ENCODE measurements at regions not wholly inside any gene's neighbourhood (a gene's known extent, or its start where the extent isn't known, plus 50 kb on each side); places are given as distances from the start of the nearest gene placed in this dataset.

DNA sequence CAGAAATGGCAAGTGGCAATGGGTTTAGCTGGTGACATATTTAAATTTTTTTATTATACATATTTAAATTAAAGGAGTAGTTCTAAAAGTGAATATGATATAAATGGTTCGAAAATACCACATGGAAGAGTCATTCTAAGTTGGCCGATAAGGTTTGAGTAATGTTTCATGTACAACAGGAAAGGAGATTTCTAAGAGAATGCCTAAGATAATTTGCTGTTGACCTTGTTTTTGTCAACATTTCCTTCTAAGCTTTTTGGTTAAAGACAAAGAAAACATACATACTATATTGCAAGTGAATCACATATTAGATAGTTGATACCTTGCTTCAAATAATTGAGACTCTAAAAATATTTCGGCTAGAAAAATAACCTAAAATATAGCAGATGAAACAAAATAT lies 526.6 kb upstream of the SLIT2 start:
- no peak for DNase-seq
- TF ChIP-seq, protein P1, sequence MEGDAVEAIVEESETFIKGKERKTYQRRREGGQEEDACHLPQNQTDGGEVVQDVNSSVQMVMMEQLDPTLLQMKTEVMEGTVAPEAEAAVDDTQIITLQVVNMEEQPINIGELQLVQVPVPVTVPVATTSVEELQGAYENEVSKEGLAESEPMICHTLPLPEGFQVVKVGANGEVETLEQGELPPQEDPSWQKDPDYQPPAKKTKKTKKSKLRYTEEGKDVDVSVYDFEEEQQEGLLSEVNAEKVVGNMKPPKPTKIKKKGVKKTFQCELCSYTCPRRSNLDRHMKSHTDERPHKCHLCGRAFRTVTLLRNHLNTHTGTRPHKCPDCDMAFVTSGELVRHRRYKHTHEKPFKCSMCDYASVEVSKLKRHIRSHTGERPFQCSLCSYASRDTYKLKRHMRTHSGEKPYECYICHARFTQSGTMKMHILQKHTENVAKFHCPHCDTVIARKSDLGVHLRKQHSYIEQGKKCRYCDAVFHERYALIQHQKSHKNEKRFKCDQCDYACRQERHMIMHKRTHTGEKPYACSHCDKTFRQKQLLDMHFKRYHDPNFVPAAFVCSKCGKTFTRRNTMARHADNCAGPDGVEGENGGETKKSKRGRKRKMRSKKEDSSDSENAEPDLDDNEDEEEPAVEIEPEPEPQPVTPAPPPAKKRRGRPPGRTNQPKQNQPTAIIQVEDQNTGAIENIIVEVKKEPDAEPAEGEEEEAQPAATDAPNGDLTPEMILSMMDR (IDR thresholded peaks at IDR 0.05): no peak
- Mint-ChIP-seq H3K4me3 (no peak overlapping the region), H3K27ac (no peak overlapping the region), H3K27me3 (ENCODE audit: insufficient read depth) (no peaks in the 10 kb centered on the region), H3K9me3 (no peaks in the 10 kb centered on the region), H3K4me1 (ENCODE audit: low read depth) (peaks cover 13% of the 10 kb centered on the region), H3K36me3 (ENCODE audit: low read depth) (no peaks in the 10 kb centered on the region)

DNA sequence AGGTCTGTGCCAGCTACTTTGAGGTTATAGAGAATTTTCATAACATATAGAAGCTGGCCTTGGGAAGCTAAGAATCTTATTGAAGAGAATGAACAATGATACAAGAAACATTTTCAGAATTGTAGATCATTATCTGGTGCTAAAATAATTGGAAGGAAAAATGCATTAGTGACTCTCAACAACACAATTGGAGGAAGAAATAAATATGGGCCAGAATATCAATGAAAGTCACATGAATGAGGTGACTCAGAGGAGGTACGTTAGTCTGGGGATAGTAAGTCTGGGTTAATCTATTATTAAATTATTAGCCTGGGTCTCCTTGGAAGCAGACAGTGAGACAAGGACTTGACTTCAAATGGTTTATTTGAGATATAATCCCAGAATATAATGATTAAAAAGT lies 529.3 kb upstream of the SLIT2 start:
- no peaks in the 10 kb centered on the region for H3K36me3 Mint-ChIP-seq (ENCODE audit: low read depth)
- no peaks in the 10 kb centered on the region for H3K9me3 Mint-ChIP-seq
- peaks cover 5% of the 10 kb centered on the region; the same call in 1 of the 2 replicates for H3K4me1 Mint-ChIP-seq (ENCODE audit: low read depth)
- H3K27ac Mint-ChIP-seq: no peak overlapping the region
- TF ChIP-seq, protein P1 (IDR thresholded peaks at IDR 0.05): no peak
- H3K4me3 Mint-ChIP-seq: no peak overlapping the region
- H3K27me3 Mint-ChIP-seq (ENCODE audit: insufficient read depth): no peaks in the 10 kb centered on the region
- DNase-seq: no peak

DNA sequence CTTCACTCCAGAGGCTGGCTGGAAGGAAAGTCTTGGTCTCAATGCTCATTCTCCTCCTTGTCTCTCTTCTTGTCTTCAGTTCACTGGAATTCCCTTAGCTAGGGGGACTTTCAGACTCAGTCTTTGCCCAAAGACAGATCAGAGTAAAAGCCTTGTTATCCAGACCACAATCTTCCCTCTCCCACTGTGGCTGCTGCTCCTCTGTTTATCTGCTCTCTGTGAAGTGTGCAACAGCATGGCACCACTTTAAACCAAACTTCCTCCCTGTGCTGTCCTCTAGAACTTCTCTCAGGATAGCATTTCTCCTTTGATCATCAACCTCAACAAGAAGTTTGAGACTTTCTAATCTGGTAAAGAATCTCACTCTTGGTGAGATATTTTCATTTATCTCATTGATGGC lies 530.1 kb upstream of the SLIT2 start:
- no peak overlapping the region for H3K27ac Mint-ChIP-seq
- H3K9me3 Mint-ChIP-seq: no peaks in the 10 kb centered on the region
- DNase-seq: no peak
- peaks cover 5% of the 10 kb centered on the region; the same call in 1 of the 2 replicates for H3K4me1 Mint-ChIP-seq (ENCODE audit: low read depth)
- TF ChIP-seq, protein P1 (IDR thresholded peaks at IDR 0.05): no peak
- no peak overlapping the region for H3K4me3 Mint-ChIP-seq
- no peaks in the 10 kb centered on the region for H3K27me3 Mint-ChIP-seq (ENCODE audit: insufficient read depth)
- H3K36me3 Mint-ChIP-seq (ENCODE audit: low read depth): no peaks in the 10 kb centered on the region

DNA sequence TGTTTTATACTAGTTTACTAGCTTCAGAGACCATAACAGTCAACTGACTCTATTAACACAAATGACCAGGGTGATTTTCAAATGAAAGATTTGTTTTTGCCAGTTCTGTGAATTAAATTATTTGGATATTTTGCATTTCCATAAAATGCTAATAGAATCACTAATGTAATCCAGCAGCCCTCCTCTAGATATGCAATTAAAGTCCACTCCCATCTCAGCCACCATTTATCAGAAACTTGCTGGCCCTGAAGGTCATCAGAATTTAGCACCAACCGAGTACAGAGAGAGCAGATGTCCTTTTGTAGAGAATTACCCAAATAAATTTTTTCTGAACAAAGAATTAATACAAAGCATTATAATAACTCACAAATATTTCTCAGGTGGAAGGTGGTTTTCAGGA lies 531.1 kb upstream of the SLIT2 start:
- DNase-seq: no peak
- H3K27me3 Mint-ChIP-seq (ENCODE audit: insufficient read depth): no peaks in the 10 kb centered on the region
- H3K9me3 Mint-ChIP-seq: no peaks in the 10 kb centered on the region
- no peak overlapping the region for H3K27ac Mint-ChIP-seq
- TF ChIP-seq, protein P1 (IDR thresholded peaks at IDR 0.05): no peak
- H3K36me3 Mint-ChIP-seq (ENCODE audit: low read depth): no peaks in the 10 kb centered on the region
- H3K4me1 Mint-ChIP-seq (ENCODE audit: low read depth): peaks cover 5% of the 10 kb centered on the region; the same call in 1 of the 2 replicates
- H3K4me3 Mint-ChIP-seq: no peak overlapping the region

DNA sequence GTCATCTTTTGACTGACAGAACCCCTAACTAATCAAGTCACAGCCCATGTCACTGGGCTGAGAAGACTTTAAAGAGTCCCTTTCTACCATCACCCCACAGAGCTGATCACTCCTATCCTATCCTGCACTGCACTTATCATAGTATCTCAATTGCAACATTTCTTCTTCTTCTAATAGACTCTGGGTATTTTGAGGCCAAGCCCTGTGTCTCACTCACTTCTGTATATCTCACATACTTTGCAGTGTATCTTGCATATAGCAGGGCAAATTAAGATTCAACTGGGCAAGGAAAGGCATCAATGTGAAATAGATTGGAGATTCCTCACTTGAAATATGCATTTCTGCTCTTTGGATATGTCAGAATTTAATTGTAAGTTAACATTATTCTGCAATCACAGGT lies 531.5 kb upstream of the SLIT2 start:
- peaks cover 5% of the 10 kb centered on the region; the same call in 1 of the 2 replicates for H3K4me1 Mint-ChIP-seq (ENCODE audit: low read depth)
- H3K36me3 Mint-ChIP-seq (ENCODE audit: low read depth): no peaks in the 10 kb centered on the region
- no peak for DNase-seq
- no peaks in the 10 kb centered on the region for H3K27me3 Mint-ChIP-seq (ENCODE audit: insufficient read depth)
- TF ChIP-seq, protein P1 (IDR thresholded peaks at IDR 0.05): no peak
- no peak overlapping the region for H3K27ac Mint-ChIP-seq
- H3K9me3 Mint-ChIP-seq: no peaks in the 10 kb centered on the region
- H3K4me3 Mint-ChIP-seq: no peak overlapping the region

DNA sequence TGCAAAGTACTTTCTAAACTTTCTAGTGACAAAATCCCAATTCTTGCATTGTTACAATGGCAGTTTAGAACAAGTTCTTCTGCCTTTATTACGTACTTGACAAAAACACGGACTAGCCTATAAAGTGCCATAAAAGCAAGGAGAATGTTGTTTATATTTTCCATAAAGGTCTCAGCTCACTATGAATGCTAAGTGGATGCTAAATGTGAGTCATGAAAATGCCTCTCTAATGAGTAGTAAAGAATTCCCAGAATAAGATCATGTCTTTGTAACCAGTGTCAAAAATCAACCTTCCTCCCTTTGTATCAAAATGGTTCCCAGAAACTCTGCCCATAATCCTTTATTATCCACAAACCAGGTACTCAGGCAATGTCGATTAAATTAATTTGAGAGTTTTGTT lies 539.8 kb upstream of the SLIT2 start:
- H3K9me3 Mint-ChIP-seq: no peaks in the 10 kb centered on the region
- peak overlapping the region; percentile 38 for H3K27ac Mint-ChIP-seq
- H3K27me3 Mint-ChIP-seq (ENCODE audit: insufficient read depth): no peaks in the 10 kb centered on the region

More for the DNA sequence above, 539.8 kb upstream of the SLIT2 start:
- Mint-ChIP-seq H3K4me1 (ENCODE audit: low read depth) (peaks cover 49% of the 10 kb centered on the region), H3K4me3 (peak overlapping the region; percentile 29; the same call in 1 of the 2 replicates), H3K36me3 (ENCODE audit: low read depth) (peaks cover 5% of the 10 kb centered on the region; the same call in 1 of the 2 replicates)
- TF ChIP-seq, protein P1 (IDR thresholded peaks at IDR 0.05): no peak
- DNase-seq: peak; percentile 76
